ENCODE measurements at regions not wholly inside any gene's neighbourhood (a gene's known extent, or its start where the extent isn't known, plus 50 kb on each side); places are given as distances from the start of the nearest gene placed in this dataset.

DNA sequence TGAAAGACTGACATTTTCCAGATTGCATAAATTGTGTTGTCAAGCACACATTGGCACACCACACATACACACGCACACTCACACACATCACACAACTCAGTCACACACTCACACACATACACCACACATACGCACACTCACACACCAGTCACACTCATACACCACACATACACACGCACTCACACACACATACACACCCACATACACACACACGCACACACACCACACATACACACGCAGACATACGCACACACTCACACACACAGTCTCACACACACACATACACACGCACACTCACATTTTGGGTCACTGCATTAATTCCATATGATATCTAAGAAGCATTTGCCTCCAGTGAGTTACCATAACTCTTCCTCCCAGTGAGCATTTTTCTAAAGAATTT lies 578.3 kb upstream of the FRG1 start:
- FAIRE-seq, result no peak
- TF ChIP-seq TAF1 (IDR thresholded peaks at IDR 0.05; ENCODE audit: borderline replicate concordance, low read depth, low read length), result no peak
- no peak for DNase-seq (ENCODE audit: insufficient read length)

DNA sequence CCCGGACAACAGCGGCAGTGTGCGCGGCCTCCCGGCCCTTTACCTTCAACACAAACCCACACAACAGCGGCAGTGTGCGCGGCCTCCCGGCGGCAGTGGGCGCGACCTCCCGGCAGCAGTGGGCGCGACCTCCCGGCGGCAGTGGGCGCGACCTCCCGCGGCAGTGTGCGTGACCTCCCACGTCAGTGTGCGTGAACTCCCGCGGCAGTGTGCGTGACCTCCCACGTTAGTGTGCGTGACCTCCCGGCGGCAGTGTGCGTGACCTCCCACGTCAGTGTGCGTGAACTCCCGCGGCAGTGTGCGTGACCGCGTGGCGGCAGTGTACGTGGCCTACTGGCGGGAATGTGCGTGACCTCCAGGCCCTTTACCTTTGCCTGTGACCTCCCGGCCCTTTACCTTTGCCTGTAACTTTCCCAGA lies 576.6 kb upstream of the FRG1 start:
- DNase-seq (ENCODE audit: insufficient read length) (no peak), FAIRE-seq (no peak)
- no peak for TF ChIP-seq TAF1 (IDR thresholded peaks at IDR 0.05; ENCODE audit: borderline replicate concordance, low read depth, low read length)

DNA sequence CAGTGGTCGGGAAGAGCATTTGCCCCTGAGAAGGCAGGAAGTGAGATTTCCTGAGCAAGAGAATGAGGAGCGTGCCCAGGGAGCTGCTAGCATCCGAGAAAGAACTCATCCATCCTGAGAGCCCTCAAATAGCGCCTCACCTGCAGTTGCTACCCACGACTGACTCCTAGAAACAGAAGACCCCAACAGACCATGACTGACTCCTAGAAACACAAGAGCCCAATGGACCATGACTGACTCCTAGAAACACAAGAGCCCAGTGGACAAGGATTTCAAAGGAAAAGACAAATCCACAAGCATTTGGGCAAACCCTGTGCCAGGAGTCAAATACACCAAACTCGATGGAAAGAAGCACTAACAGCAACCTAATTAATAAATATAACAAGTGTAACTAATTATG lies 575.2 kb upstream of the FRG1 start:
- FAIRE-seq (no peak), DNase-seq (ENCODE audit: insufficient read length) (no peak)
- TF ChIP-seq TAF1 (IDR thresholded peaks at IDR 0.05; ENCODE audit: borderline replicate concordance, low read depth, low read length) (no peak), POLR2A (IDR thresholded peaks at IDR 0.05; ENCODE audit: low read depth, low read length) (no peak), POLR2AphosphoS5 (IDR thresholded peaks at IDR 0.05; ENCODE audit: low read depth, low read length) (no peak)

DNA sequence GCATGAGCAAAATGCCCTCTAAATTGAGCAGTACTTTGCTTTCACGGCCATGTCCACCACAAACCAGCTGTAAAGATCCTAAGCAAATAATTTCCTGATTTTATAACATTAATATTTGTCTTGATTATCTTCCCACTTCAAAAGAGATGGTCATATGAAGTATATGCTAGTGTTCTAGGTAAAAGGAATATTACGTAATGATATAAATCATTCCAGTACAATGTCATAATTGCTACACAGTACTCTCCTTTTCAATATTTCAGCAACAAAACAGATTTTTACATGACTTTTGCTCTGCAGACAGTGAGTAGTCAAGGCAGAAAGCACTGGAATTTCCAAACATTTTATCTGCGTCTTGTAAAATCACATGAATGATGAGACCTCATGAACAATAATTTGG lies 572.8 kb upstream of the FRG1 start:
- TF ChIP-seq TAF1 (IDR thresholded peaks at IDR 0.05; ENCODE audit: borderline replicate concordance, low read depth, low read length) (no peak), POLR2AphosphoS5 (IDR thresholded peaks at IDR 0.05; ENCODE audit: low read depth, low read length) (no peak), POLR2A (IDR thresholded peaks at IDR 0.05; ENCODE audit: low read depth, low read length) (no peak)
- FAIRE-seq, result no peak
- no peak for DNase-seq (ENCODE audit: insufficient read length)

DNA sequence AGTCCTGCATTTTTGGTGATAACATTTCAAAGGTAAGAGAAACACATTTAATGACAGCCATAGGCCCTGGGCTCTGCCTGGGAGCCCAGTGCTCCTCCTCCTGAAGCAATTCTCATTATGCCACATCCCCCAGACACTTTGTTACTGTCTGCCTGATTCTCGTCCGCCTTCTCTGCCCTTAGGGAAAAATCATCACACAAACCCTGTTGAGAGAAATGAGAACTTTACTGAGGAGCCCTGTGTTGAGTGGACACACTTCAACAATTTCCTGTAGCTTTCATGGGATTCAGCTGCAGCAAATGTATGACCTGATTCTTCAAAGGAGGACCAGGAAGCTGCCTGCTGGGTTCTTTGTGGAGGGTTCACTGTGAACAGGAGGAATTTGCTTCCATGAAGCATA lies 566.5 kb upstream of the FRG1 start:
- FAIRE-seq (no peak), DNase-seq (ENCODE audit: insufficient read length) (no peak)
- TF ChIP-seq POLR2A (IDR thresholded peaks at IDR 0.05; ENCODE audit: low read depth, low read length) (no peak), POLR2AphosphoS5 (IDR thresholded peaks at IDR 0.05; ENCODE audit: low read depth, low read length) (no peak), TAF1 (IDR thresholded peaks at IDR 0.05; ENCODE audit: borderline replicate concordance, low read depth, low read length) (no peak)

DNA sequence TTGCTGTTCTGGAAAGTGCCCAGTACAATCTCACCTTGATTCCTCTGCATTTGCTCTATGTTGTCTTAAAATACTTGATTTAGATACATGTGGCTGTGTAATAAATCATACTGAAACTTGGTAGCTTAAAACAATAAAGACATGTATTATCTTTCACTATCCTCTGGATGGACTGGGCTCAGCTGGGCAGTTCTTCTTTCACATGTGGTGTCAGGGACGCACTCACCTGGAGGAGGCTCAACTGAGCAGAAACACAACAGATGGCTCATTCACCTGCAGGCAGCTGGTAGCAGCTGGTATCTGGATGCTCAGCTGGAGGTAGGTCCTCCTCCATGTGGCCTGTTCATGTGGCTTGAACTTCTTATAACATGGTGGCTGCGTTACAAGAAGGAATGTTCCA lies 563.8 kb upstream of the FRG1 start:
- FAIRE-seq (no peak), DNase-seq (ENCODE audit: insufficient read length) (no peak)
- TF ChIP-seq TAF1 (IDR thresholded peaks at IDR 0.05; ENCODE audit: borderline replicate concordance, low read depth, low read length) (no peak), POLR2AphosphoS5 (IDR thresholded peaks at IDR 0.05; ENCODE audit: low read depth, low read length) (no peak), POLR2A (IDR thresholded peaks at IDR 0.05; ENCODE audit: low read depth, low read length) (no peak)

DNA sequence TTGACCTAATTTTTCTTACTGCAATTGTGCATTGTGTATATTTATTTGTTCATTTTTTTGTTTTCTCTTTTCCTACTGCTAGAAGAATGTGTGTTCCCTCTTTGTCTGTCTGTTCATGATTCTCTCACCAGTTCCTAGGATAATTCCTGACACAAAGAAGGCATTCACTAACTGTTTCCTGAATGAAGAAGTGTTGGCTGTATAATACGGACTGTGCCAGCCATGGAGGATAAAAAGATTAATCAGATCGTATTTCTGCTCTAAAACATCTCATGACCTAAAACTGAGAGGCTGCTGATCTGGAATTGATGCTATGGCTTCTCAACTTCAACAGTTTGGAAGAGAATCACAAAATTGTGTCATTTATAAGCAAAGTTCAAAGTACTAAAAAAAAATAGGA lies 563.1 kb upstream of the FRG1 start:
- DNase-seq (ENCODE audit: insufficient read length), result no peak
- no peak for TF ChIP-seq POLR2AphosphoS5 (IDR thresholded peaks at IDR 0.05; ENCODE audit: low read depth, low read length)
- TF ChIP-seq POLR2A (IDR thresholded peaks at IDR 0.05; ENCODE audit: low read depth, low read length), result no peak
- TF ChIP-seq TAF1 (IDR thresholded peaks at IDR 0.05; ENCODE audit: borderline replicate concordance, low read depth, low read length), result no peak
- FAIRE-seq, result no peak

DNA sequence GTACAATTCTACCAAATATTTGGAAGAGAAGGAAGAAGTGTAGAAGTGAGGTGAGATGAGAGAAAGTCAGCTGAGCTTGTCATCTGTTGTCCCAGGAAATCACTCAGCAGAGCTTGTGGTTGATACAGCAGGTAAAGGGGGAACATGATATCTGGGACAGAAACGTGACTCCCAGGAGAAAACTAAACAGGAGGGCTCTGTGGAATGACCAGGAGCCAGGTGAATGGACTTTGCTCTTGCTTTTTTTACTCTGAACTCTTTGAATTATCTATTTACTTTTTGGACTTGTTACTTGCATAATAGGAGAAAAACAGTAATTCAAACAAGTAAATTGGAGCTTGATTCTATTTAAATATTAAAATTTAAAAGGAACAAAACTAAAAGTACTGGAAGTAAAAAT lies 555.6 kb upstream of the FRG1 start:
- TF ChIP-seq POLR2AphosphoS5 (IDR thresholded peaks at IDR 0.05; ENCODE audit: low read depth, low read length) (no peak), POLR2A (IDR thresholded peaks at IDR 0.05; ENCODE audit: low read depth, low read length) (no peak), TAF1 (IDR thresholded peaks at IDR 0.05; ENCODE audit: borderline replicate concordance, low read depth, low read length) (no peak)
- DNase-seq (ENCODE audit: insufficient read length), result no peak
- no peak for FAIRE-seq

DNA sequence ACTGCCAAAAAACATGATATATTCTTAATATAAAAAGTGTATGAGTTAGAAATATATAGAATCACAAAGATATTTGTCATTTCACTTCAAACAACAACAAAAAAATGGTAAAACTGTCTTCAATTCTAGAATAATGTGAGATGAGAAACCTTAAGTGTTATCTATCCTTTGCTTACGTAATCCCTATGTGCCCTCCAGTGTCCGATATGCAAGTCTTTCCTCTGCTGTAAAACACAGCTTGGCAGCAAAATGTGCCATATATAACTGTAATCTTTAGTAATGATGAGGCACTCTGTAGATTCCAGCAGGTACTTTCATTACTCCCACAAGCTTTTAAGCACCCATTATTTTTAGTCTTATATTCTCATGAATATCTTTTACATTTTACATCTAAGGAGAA lies 555.1 kb upstream of the FRG1 start:
- FAIRE-seq (no peak), DNase-seq (ENCODE audit: insufficient read length) (no peak)
- TF ChIP-seq POLR2AphosphoS5 (IDR thresholded peaks at IDR 0.05; ENCODE audit: low read depth, low read length), result no peak
- no peak for TF ChIP-seq POLR2A (IDR thresholded peaks at IDR 0.05; ENCODE audit: low read depth, low read length)
- TF ChIP-seq TAF1 (IDR thresholded peaks at IDR 0.05; ENCODE audit: borderline replicate concordance, low read depth, low read length), result no peak

DNA sequence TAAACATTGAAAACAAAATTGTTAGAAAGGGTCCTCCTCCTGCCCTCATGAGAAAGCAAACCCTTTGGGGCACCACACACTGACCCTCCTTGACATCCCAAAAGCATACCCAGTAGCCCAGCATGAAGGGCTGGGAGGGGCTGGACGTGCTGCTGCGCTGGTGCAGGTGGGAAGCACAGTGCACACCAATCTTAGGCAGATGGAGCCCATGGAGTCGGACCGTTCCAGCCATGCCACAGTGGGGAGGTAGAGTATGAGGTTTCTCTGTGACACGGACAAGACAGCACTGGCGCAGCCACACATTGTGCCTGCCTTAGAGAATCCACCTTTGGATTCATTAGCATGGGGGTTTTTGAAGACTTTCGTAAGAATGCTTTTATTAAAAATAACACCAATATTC lies 544.2 kb upstream of the FRG1 start:
- TF ChIP-seq POLR2A (IDR thresholded peaks at IDR 0.05; ENCODE audit: low read depth, low read length), result no peak
- FAIRE-seq, result no peak
- DNase-seq (ENCODE audit: insufficient read length), result no peak

DNA sequence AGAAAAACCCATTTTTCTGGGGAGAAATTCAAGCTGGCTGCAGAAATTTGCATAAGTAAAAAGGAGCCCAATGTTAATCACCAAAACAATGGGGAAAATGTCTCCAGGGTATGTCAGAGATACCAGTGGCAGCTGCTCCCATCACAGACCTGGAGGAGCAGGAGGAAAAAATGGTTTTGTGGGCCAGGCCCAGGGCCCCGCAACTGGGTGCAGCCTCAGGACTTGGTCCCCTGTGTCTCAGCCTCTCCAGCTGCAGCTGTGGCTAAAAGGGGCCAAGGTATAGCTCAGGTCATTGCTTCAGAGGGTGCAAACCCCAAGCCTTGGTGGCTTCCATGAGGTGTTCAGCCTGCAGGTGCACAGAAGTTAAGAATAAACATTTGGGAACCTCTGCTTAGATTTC lies 536.4 kb upstream of the FRG1 start:
- DNase-seq (ENCODE audit: insufficient read length) (no peak), FAIRE-seq (no peak)
- no peak for TF ChIP-seq TAF1 (IDR thresholded peaks at IDR 0.05; ENCODE audit: borderline replicate concordance, low read depth, low read length)
- TF ChIP-seq POLR2A (IDR thresholded peaks at IDR 0.05; ENCODE audit: low read depth, low read length), result no peak
- TF ChIP-seq POLR2AphosphoS5 (IDR thresholded peaks at IDR 0.05; ENCODE audit: low read depth, low read length), result no peak

DNA sequence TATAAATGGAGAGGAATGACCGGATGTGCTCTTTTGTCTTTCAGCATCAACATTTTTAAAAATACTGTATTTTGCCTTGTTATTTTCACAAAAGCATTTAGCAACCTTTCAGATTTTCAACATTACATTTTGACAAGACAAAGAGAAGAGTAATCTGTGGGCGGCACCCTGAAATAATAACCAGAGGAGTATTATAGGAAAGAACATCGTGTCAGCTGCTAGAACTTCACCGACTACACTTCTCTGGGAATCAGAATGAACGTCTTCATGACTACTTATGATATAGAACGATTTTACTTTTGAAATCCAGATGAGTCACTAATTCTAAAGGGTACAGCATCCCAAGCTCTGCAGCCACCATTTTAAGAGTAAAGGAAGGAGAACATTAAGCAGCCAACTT lies 531.5 kb upstream of the FRG1 start:
- DNase-seq (ENCODE audit: insufficient read length), result no peak
- TF ChIP-seq POLR2AphosphoS5 (IDR thresholded peaks at IDR 0.05; ENCODE audit: low read depth, low read length), result no peak
- no peak for TF ChIP-seq POLR2A (IDR thresholded peaks at IDR 0.05; ENCODE audit: low read depth, low read length)
- TF ChIP-seq TAF1 (IDR thresholded peaks at IDR 0.05; ENCODE audit: borderline replicate concordance, low read depth, low read length), result no peak
- FAIRE-seq, result no peak

DNA sequence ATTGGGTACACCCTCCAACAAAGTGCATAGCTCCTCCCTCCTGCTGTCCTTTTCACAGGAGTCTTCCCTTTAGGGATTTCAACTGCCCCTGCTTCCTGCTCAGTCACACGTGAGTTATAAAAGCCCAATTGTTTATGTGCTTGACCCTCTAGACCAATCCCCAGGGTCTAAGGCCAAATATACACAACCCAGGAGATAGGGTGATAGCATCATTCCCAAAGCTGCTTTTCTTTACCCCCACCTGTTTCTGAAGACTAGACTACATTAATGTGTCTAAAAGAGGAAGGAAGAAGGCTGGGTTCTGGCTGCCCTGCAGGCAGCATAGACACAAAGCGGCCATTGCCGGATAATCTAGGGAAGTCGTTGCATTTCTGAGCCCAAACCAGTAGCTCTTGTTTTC lies 526.7 kb upstream of the FRG1 start:
- TF ChIP-seq TAF1 (IDR thresholded peaks at IDR 0.05; ENCODE audit: borderline replicate concordance, low read depth, low read length), result no peak
- no peak for TF ChIP-seq POLR2A (IDR thresholded peaks at IDR 0.05; ENCODE audit: low read depth, low read length)
- no peak for TF ChIP-seq POLR2AphosphoS5 (IDR thresholded peaks at IDR 0.05; ENCODE audit: low read depth, low read length)
- FAIRE-seq, result no peak
- no peak for DNase-seq (ENCODE audit: insufficient read length)

Data from GM12892 (cell line).